DLD1 (cell line): ENCODE measurements at regions not wholly inside any gene's neighbourhood (a gene's known extent, or its start where the extent isn't known, plus 50 kb on each side); places are given as distances from the start of the nearest gene placed in this dataset.
"Not testable (repeated sequence)": the region's sequence is repeated elsewhere in the genome, so short reads cannot be mapped to it uniquely, and the experiment has no call there.

Experiments
- in situ Hi-C: cut with HindIII; loops from 2 replicates; pipeline ENCODE4 v1.10.0; 2017; ENCODE audit warnings: low sequenced_read_pairs

- in situ Hi-C loops = not testable (repeated sequence)
These were observed 62.8 kb downstream of the RPS24 start for GRCh38 chr10:78096486-78096885.

- in situ Hi-C loops = not testable (repeated sequence)
These were observed 68.9 kb downstream of the RPS24 start for GRCh38 chr10:78102593-78102992.

- in situ Hi-C loops = no loop called here
These were observed 75.5 kb downstream of the RPS24 start for GRCh38 chr10:78109210-78109609.

- in situ Hi-C loops = no loop called here
These were observed 81.6 kb downstream of the RPS24 start for GRCh38 chr10:78115135-78115853.

GRCh38 chr10:78116361-78116760 lies 82.7 kb downstream of the RPS24 start:
- in situ Hi-C loops = no loop called here

- in situ Hi-C loops = no loop called here
These were observed 84.9 kb downstream of the RPS24 start for GRCh38 chr10:78118591-78118990.

- in situ Hi-C loops = no loop called here
These were observed 88.1 kb downstream of the RPS24 start for GRCh38 chr10:78121801-78122200.

GRCh38 chr10:78124167-78124566 lies 90.5 kb downstream of the RPS24 start:
- in situ Hi-C loops = no loop called here

GRCh38 chr10:78129211-78129610 lies 95.5 kb downstream of the RPS24 start:
- in situ Hi-C loops = no loop called here

GRCh38 chr10:78130966-78131710 lies 97.5 kb downstream of the RPS24 start:
- in situ Hi-C loops = no loop called here

GRCh38 chr10:78134773-78135306 lies 101.2 kb downstream of the RPS24 start:
- in situ Hi-C loops = no loop called here

GRCh38 chr10:78137147-78137546 lies 103.5 kb downstream of the RPS24 start:
- in situ Hi-C loops = no loop called here

GRCh38 chr10:78139341-78139740 lies 105.7 kb downstream of the RPS24 start:
- in situ Hi-C loops = no loop called here

GRCh38 chr10:78140066-78140630 lies 106.5 kb downstream of the RPS24 start:
- in situ Hi-C loops = loop anchor here (5.0 kb wide), 1 partner anchor 77 kb away; no protein-coding TSS in a partner anchor

GRCh38 chr10:78143576-78143975 lies 109.9 kb downstream of the RPS24 start:
- in situ Hi-C loops = loop anchor here (5.0 kb wide), 1 partner anchor 74 kb away; no protein-coding TSS in a partner anchor

GRCh38 chr10:78146200-78146599 lies 112.5 kb downstream of the RPS24 start:
- in situ Hi-C loops = no loop called here

GRCh38 chr10:78147202-78147601 lies 113.5 kb downstream of the RPS24 start:
- in situ Hi-C loops = no loop called here

- in situ Hi-C loops = no loop called here
These were observed 114.7 kb downstream of the RPS24 start for GRCh38 chr10:78148216-78148960.

- in situ Hi-C loops = no loop called here
These were observed 115.4 kb downstream of the RPS24 start for GRCh38 chr10:78148961-78149612.

- in situ Hi-C loops = no loop called here
These were observed 117.1 kb downstream of the RPS24 start for GRCh38 chr10:78150756-78151155.
